Heart left ventricle (tissue), 13 donors: ENCODE measurements at regions not wholly inside any gene's neighbourhood (a gene's known extent, or its start where the extent isn't known, plus 50 kb on each side); places are given as distances from the start of the nearest gene placed in this dataset.

Experiments
- POLR2A ChIP-seq, 2 donors: fragments of 450-650 bp; IDR thresholded peaks; one replicate each; pipeline ENCODE4 v1.6.1; 2017; ENCODE audit warnings: antibody characterized with exemption in 2 of 2, mild to moderate bottlenecking in 2 of 2, moderate library complexity in 2 of 2
- TF ChIP-seq, protein P1 (sequence below), 12 donors: fragments of 200-600 bp; sonication (generic) in 4 of 12; IDR thresholded peaks; one replicate each; pipeline versions ENCODE4 v1.5.0 to v1.8.0; 2018 to 2022; ENCODE audit warnings: antibody characterized with exemption in 12 of 12, mild to moderate bottlenecking in 5 of 12
- donor health status: ischemic (EF 13 %, LVEDD 7.1; RV severe dilation, severe dysfunction).
- donor health status: DM: no; HTN: yes; CAD: no.
- donor health status: DM: no; HTN: no; CAD: no.
- donor health status: ischemic (EF 25% LVEDD 6.9; RV normal size, moderate dysfunction).
- donor health status: ischemic (EF 25% LVEDD 5.7; RV mildly dilated, moderate dysfunction).
- donor health status: ischemic (EF 35%, LVEDD 5.7; RV mildly dilated, moderate dysfunction).
- donor health status: nonischemic (EF 11% LVEDD 7.7; RV severe dilation, severe dysfunction).
- donor health status: DM: yes; HTN: yes; CAD: no.
- donor health status: PGD.
- donor health status: ischemic (EF 29% LVEDD 5.4; RV normal size, mild dysfunction).
- donor health status: nonischemic (EF 23%, LVEDD 6.1; RV moderate dilation, normal function).

- TF ChIP-seq, protein P1, sequence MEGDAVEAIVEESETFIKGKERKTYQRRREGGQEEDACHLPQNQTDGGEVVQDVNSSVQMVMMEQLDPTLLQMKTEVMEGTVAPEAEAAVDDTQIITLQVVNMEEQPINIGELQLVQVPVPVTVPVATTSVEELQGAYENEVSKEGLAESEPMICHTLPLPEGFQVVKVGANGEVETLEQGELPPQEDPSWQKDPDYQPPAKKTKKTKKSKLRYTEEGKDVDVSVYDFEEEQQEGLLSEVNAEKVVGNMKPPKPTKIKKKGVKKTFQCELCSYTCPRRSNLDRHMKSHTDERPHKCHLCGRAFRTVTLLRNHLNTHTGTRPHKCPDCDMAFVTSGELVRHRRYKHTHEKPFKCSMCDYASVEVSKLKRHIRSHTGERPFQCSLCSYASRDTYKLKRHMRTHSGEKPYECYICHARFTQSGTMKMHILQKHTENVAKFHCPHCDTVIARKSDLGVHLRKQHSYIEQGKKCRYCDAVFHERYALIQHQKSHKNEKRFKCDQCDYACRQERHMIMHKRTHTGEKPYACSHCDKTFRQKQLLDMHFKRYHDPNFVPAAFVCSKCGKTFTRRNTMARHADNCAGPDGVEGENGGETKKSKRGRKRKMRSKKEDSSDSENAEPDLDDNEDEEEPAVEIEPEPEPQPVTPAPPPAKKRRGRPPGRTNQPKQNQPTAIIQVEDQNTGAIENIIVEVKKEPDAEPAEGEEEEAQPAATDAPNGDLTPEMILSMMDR (IDR thresholded peaks at IDR 0.05), result no peak
- TF ChIP-seq POLR2A (IDR thresholded peaks at IDR 0.05), result no peak
These were observed 344.0 kb downstream of the CENPC start for GRCh38 chr4:67201334-67201733.
